Activated CD4-positive, alpha-beta T cell treated with anti-CD3 and anti-CD28 coated beads, Interleukin-2, amount 50 U/mL, for 48 hours (primary cell): ENCODE measurements at regions not wholly inside any gene's neighbourhood (a gene's known extent, or its start where the extent isn't known, plus 50 kb on each side); places are given as distances from the start of the nearest gene placed in this dataset.
"Not testable (repeated sequence)": the region's sequence is repeated elsewhere in the genome, so short reads cannot be mapped to it uniquely, and the experiment has no call there.

ENCODE experiments used
- DNase-seq, 2 experiments: peaks; one replicate each; pipeline ENCODE4 v3.0.0-alpha.2; 2020

DNA sequence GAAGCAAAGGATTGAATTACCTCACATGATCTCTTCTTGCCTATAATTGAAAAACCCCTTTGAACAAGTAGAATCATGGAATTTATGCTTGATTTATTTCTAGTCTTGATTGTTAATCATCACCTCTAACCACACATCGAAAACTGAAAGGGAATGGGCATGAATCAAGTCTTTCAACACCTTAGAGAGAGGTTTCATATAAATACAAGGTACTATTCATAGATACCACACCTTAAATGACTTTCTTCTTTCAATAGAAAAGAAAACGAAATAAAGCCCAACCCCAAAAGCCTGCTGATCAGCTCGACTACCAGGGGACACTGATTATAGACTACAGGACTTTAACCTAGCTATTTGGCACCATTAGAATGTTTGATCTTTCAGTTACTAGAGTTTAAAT, 128.6 kb upstream of the PTPRZ1 start:
- DNase-seq: no peak

DNA sequence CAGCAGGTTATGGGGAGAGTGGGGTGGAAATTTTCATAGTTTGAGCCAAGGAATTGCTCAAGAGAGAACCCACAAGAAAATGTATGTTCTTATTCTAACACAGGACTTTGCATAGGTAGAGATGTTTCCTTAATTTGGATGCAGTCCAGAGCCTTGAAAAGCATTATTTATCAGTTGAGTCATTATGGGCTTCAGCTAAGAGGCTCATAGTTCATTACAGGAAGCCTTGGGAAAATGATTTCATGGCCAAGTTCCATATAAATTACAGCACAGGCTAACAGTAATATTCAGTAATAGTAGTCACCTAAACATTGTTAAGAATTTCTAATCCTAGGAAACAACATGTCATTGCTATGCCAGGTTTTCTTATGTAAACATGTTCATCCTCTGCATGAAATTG, 131.1 kb upstream of the PTPRZ1 start:
- no peak for DNase-seq

DNA sequence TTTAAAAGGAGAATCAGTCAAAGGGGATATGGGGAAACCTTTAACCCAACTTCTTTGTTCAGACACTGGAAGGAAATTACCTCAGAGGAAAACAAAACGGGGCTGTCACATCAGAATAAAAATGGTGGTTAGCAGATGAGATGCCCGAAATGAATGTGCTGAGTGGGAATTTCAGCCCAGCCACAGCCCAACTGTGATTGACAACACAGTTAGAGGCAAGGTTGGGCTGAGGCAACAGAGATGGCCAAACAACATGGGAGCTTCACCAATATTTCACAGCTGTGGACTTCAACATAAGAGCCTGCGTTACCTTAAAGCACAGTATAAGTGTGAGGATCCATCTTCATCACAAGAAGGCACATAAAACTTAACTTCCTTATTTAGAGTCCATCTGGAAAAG, 133.5 kb upstream of the PTPRZ1 start:
- no peak for DNase-seq

GRCh38 chr7:121730869-121731268, 142.1 kb upstream of the PTPRZ1 start:
- DNase-seq: no peak

- no peak for DNase-seq
These were observed 158.2 kb upstream of the PTPRZ1 start for GRCh38 chr7:121714559-121715303.

DNA sequence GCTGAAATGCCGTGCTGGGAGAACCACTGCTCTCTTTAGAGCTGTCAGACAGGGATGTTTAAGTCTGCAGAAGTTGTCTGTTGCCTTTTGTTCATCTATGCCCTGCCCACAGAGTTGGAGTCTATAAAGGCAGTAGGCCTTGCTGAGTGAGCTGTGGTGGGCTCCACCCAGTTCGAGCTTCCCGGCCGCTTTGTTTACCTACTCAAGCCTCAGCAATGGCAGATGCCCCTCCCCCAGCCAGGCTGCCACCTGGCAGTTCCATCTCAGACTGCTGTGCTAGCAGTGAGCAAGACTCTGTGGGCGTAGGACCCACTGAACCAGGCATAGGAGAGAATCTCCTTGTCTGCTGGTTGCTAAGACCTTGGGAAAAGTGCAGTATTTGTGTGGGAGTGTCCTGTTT, 160.0 kb upstream of the PTPRZ1 start:
- not testable (repeated sequence) for DNase-seq

DNA sequence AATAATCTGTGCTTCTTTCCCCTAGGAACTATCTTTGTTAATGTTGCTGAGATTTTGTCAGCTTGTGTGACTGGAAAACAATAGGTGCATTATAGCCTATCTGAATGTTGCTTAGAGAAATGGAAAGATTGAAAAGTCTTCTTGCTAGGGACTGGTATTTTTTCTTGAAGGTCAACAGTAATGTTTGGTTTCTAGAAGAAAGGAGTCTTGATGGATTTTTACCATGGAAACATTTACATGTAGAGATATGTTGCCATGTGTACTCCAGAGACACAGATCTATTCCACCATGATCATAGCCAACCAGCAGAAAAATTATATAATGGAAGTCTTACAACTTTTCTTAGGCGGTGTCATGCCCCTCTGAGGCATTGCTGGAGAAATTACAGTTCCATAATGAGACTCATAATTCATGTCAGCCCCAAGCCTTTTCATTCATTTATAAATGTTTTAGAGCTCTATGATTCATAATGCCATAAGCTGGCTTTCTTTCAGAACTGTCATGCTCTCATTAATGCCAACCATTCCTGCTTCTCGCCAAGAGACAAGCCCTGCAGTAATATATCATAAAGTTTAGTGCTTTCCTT, 175.1 kb upstream of the PTPRZ1 start:
- no peak for DNase-seq

GRCh38 chr7:121696954-121697353, 176.0 kb upstream of the PTPRZ1 start:
- no peak for DNase-seq

- no peak for DNase-seq
These were observed 183.2 kb upstream of the PTPRZ1 start for GRCh38 chr7:121689749-121690148.

- DNase-seq: no peak
These were observed 191.3 kb upstream of the PTPRZ1 start for GRCh38 chr7:121681700-121682099.

DNA sequence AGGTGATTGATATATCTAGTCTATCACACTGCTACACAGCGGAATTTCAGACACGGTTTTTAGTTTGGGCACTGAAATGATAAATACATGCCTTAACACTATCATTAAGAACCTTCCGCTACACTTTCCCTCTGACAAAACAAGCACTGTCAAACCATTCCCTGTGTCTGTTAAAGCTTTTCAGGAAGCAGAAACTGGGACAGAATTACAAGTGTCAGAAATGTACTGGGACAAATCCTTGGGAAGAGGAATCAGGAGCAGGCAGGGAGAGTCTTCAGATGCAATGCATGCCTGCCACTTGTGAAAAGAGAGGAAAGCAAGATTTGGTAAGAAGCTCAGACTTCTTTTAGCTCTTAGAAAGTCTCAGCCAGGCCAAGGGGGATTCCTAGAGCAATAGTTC, 196.8 kb upstream of the PTPRZ1 start:
- DNase-seq: no peak

DNA sequence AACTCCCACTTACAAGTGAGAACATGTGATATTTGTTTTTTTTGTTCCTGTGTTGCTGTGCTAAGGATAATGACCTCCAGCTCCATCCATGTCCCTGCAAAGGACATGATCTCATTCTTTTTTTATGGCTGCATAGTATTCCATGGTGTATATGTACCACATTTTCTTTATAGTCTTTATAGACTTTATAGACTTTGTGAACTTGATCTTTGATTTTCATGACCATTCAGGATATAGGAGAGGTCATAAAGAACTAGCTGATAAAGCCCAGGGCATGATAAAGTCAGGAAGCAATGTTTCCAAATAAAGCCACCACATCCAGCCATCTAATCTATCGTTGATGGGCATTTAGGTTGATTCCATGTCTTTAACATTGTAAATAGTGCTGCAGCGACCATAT, 198.5 kb upstream of the PTPRZ1 start:
- not testable (repeated sequence) for DNase-seq

DNA sequence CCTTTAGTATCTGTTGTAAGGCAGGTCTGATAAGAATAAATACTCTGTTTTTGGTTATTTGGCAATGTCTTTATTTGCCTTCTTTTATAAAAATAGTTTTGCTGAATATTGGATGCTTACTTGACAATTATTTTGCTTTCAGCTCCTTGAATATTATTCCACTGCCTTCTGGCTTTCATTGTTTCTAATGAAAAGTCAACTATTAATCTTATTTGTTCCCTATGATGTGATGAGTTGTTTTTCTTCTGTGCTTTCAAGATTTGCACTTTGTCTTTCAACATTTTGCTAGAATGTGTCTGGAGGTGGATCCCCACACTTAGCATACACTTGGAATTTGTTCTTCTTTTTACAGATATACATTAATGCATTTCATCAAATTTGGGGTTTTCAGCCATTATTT, 203.8 kb upstream of the PTPRZ1 start:
- no peak for DNase-seq

DNA sequence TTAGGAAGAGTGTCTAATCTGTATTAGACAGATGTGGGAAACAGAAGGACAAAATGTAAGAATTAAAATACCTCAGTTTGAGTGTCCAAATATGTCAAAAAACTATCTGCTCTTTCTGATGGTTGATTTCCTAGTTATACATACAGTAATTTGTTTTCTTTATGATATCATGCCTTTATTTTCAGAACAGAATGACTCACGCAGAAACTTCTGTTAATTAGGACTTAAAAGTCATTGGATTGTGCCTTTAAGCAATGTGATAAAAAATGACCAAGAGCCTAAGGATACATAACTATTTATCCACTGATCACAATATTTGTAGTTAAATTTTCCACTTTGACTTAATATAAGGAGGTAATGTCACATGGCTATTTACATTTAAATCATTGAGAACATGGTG, 206.7 kb upstream of the PTPRZ1 start:
- DNase-seq: no peak

DNA sequence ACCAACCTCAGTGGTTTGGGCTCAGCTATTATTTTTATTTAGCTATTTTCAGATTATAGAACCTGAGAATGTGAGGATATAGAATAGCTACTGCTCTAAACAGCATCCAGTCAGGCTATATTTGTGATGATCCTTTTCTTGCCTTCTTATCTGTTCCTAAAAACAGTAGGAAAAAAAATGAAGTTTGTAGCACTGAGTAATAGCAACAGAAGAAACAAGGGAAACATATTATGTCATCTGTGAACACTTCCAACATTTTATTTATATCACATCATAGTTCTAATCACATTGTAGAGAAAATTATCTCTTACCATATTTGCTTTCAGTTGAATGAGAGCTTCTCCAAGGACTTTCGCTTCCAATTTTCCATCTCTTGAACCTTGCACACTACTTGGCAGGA, 229.6 kb upstream of the PTPRZ1 start:
- DNase-seq: no peak

DNA sequence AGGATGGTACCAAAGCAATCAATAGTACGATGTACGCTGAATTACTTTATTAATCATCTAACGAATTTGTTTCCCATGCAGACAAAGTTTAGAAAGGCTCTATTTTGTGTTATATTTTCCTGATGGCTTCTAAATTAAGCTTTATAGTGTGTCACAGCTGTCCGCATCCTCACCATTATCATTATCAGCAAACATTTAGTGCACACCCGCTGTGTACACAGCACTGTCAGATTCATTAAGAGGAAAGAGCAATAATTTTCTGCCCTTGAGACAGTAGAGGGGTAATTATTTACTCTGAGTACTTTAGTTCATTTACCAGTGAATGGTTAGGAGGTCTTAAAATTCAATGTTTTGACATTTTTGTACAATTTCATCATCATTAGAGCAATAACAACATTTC, 233.3 kb upstream of the PTPRZ1 start:
- no peak for DNase-seq

DNA sequence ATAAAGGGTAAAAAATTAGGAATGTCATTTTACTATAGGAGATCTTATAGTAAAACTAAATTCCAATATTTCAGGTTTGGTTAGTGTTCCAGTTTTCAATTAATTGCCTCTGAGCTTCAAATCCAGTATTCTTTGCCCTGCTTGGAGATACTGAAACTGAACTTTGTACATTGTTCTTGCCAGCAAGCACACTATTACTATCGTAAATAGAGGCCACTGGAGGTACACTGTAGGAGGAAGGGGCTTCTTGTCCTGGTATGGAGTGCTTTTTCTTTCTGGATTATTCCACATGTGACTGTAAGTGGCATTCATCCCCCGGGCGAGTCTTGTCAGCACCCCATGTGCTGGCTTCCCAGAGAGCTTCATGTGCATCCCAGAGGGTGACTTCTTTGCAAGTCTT, 234.7 kb upstream of the PTPRZ1 start:
- DNase-seq: no peak

- DNase-seq: no peak
These were observed 238.2 kb upstream of the FAM3C start for GRCh38 chr7:121634356-121634755.

DNA sequence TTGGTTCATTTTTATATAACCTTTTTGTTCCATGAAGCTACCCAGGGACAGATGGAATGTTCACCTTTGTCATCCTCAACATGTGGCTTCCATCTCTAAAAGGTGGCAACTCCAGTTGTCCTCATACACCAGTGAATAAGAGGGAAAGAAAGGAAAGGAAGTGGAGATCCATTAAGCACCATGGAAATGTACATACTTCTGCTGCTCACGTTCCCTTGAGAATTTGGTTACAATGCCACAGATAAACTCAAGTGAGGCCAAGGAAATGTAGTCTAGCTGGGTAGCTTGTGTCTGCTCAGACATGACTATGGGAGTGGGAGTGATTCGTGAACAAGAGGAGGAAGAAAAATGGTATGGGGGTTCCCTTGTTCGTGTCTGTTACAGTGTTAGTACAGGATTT, 237.1 kb upstream of the FAM3C start:
- no peak for DNase-seq

GRCh38 chr7:121624958-121625357, 228.8 kb upstream of the FAM3C start:
- no peak for DNase-seq

GRCh38 chr7:121623130-121623872, 227.2 kb upstream of the FAM3C start:
- no peak for DNase-seq

GRCh38 chr7:121621937-121622336, 225.8 kb upstream of the FAM3C start:
- DNase-seq: no peak

DNA sequence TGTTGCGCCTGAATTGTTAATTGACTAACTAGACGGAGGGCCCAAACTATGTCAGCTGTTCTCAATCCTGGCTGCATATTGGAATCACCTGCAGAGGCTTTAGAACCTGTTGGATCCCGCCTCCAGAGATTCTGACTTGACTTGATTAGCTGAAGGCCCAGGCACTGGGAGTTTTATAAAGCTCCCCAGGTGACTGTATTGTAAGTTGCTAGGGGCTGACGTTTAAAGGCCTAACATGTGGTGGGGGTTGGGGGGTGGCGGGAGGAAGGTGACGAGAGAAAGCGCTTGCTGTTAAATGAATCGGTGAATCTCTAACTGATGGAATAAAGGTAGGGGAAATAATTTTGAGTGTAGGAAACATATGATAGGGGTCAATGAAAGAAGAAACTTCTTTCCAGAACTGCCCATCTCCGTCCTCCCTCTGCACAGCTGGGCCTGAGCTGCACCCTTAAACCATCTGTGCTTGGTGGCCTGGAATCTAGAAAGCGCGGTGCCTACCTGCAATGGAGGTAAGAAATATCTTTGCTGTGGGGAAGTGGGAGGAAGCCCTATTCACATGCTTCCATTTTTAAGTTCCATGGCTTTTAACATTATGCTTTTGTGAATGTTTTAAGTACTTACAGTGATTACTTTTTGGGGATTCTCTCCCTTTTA, 225.0 kb upstream of the FAM3C start:
- DNase-seq: no peak

GRCh38 chr7:121620206-121620605, 224.1 kb upstream of the FAM3C start:
- DNase-seq: no peak
